ENCODE measurements at regions not wholly inside any gene's neighbourhood (a gene's known extent, or its start where the extent isn't known, plus 50 kb on each side); places are given as distances from the start of the nearest gene placed in this dataset.

DNA sequence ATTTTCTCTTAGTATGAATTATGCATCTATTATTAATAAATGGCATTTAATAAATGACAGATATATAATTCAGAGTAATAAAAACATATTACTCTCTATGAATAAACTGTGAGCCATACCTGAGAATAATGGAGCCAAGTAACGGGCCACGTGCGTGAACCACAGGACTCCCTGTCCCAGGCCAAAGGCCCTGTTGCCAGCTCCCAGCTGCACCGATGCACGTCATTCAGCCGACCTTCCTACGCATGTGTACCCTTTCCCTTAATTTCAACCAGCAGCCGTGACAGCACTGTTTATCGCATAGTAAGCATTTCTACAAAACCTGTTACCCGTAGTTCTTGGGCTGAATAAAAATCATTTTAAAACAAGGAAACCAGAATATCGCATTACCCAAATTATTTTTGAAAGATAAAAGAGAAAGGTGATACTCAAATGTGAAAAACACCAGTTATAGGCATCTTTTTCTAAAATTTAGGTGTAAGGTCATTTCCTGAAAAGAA, 827.2 kb upstream of the FRG1 start:
- TF ChIP-seq, protein P1, sequence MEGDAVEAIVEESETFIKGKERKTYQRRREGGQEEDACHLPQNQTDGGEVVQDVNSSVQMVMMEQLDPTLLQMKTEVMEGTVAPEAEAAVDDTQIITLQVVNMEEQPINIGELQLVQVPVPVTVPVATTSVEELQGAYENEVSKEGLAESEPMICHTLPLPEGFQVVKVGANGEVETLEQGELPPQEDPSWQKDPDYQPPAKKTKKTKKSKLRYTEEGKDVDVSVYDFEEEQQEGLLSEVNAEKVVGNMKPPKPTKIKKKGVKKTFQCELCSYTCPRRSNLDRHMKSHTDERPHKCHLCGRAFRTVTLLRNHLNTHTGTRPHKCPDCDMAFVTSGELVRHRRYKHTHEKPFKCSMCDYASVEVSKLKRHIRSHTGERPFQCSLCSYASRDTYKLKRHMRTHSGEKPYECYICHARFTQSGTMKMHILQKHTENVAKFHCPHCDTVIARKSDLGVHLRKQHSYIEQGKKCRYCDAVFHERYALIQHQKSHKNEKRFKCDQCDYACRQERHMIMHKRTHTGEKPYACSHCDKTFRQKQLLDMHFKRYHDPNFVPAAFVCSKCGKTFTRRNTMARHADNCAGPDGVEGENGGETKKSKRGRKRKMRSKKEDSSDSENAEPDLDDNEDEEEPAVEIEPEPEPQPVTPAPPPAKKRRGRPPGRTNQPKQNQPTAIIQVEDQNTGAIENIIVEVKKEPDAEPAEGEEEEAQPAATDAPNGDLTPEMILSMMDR (IDR thresholded peaks at IDR 0.05; ENCODE audit: control insufficient read depth, insufficient read depth, low read depth, low read length, missing control alignments), result no peak
- DNase-seq (ENCODE audit: low read depth), result no peak
- no peak overlapping the region for H3K4me3 ChIP-seq (ENCODE audit: control insufficient read depth, low read depth, low read length)

DNA sequence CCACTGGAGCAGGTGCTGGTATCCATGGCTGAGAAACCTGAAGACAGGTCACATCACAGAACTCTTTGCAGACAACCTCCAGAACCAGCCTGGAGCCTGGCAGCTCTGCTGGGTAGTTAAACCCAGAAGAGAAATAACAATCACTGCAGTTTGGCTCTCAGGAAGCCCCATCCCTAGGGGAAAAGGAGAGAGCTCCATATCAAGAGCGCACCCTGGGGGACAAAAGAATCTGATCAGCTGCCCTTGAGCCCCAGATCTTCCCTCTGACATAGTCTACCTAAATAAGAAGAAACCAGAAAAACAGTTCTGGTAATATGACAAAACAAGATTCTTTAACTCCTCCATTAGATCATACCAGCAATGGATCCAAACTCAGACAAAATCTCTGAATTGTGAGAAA, 823.2 kb upstream of the FRG1 start:
- TF ChIP-seq, protein P1 (IDR thresholded peaks at IDR 0.05; ENCODE audit: control insufficient read depth, insufficient read depth, low read depth, low read length, missing control alignments), result peak; percentile 32
- DNase-seq (ENCODE audit: low read depth), result no peak
- H3K4me3 ChIP-seq (ENCODE audit: control insufficient read depth, low read depth, low read length), result no peak overlapping the region

DNA sequence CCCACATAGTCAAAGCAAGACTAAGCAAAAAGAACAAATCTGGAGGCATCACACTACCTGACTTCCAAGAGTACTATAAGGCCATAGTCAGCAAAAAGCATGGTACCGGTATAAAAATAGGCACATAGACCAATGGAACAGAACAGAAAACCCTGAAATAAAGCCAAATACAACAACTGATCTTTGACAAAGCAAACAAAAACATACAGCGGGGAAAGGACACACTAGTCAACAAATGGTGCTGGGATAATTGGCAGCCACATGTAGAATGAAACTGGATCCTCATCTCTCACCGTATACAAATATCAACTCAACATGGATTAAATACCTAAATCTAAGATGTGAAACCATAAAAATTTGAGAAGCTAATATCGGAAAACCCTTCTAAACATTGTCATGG, 819.3 kb upstream of the FRG1 start:
- no peak overlapping the region for H3K4me3 ChIP-seq (ENCODE audit: control insufficient read depth, low read depth, low read length)
- no peak for DNase-seq (ENCODE audit: low read depth)
- TF ChIP-seq, protein P1 (IDR thresholded peaks at IDR 0.05; ENCODE audit: control insufficient read depth, insufficient read depth, low read depth, low read length, missing control alignments), result no peak

DNA sequence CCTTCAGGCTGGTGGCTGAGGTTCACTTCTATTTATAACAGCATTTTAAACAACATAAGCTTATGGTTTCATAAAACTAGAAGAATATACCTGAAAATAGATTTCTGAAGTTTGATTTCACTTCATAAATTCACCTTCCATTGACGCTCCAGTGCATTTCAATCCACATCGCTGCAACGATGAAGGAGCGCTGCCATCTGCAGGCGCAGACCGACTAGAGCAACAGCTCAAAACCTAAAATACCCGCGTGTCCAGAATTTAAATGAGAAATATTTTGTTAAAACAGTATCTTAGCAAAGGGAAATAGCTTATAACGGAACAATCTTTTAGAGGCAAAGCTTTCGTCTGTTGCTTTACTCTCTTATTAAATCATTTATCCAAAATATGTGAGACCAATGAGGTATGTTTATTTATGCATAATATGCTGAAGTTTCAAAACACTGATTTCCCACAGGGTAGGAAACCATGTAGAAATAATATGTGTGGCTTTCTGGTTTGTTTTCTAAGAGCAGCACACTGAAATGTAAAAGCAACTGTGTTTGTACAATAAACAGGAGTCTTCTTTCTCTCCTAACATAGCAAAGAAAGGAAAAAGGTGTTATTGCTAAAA, 816.4 kb upstream of the FRG1 start:
- H3K4me3 ChIP-seq (ENCODE audit: control insufficient read depth, low read depth, low read length), result no peak overlapping the region
- DNase-seq (ENCODE audit: low read depth), result peak; percentile 11
- TF ChIP-seq, protein P1 (IDR thresholded peaks at IDR 0.05; ENCODE audit: control insufficient read depth, insufficient read depth, low read depth, low read length, missing control alignments), result peak; percentile 83

DNA sequence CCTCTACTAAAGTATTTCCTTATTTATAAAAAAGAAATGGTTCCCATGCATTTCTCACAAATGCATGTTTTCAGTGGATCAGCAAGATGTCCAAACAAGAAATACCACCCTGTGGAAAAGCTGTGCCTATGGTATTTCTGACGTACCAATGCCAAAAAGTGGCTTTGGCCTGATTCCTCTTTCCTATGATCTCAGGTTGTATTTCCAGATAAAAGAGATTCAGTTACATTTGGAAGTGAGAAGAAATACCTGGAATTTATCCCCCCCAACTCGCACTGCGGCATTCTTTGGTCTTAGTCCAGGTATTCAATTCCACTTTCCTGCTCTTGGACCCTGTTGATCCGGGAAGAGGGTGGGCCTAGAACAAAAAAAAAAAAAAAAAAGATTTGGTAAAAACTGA, 815.9 kb upstream of the FRG1 start:
- TF ChIP-seq, protein P1 (IDR thresholded peaks at IDR 0.05; ENCODE audit: control insufficient read depth, insufficient read depth, low read depth, low read length, missing control alignments), result no peak
- DNase-seq (ENCODE audit: low read depth), result no peak
- no peak overlapping the region for H3K4me3 ChIP-seq (ENCODE audit: control insufficient read depth, low read depth, low read length)

DNA sequence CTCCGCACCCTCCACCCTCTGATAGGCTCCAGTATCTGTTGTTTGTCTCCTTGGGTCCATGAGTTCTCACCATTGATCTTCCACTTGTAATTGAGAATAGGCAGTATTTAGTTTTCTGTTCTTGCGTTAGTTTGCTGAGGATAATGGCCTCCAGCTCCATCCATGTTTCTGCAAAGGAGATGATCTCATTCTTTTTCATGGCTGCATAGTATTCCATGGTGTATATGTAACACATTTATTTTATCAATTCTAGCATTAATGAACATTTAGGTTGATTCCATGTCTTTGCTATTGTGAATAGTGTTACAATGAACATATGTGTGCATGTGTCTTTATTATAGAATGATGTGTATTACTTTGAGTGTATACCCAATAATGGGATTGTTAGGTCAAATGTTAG, 814.6 kb upstream of the FRG1 start:
- no peak overlapping the region for H3K4me3 ChIP-seq (ENCODE audit: control insufficient read depth, low read depth, low read length)
- DNase-seq (ENCODE audit: low read depth), result no peak
- TF ChIP-seq, protein P1 (IDR thresholded peaks at IDR 0.05; ENCODE audit: control insufficient read depth, insufficient read depth, low read depth, low read length, missing control alignments), result no peak

All from AG09309 (cell line).